Erythroblast (primary cell): ENCODE measurements at regions not wholly inside any gene's neighbourhood (a gene's known extent, or its start where the extent isn't known, plus 50 kb on each side); places are given as distances from the start of the nearest gene placed in this dataset.

Source experiments
- GATA1 ChIP-seq: IDR thresholded peaks from 2 replicates; pipeline ENCODE4 v1.6.1; 2011; ENCODE audit warnings: low read depth, mild to moderate bottlenecking, control low read depth, low read length, moderate library complexity
- POLR2A ChIP-seq: IDR thresholded peaks from 2 replicates; pipeline ENCODE4 v1.6.1; 2011; ENCODE audit warnings: mild to moderate bottlenecking, low read length

GRCh38 chr6:138685781-138686180 lies 87.8 kb upstream of the CCDC28A start:
- TF ChIP-seq POLR2A = no peak
- no peak for TF ChIP-seq GATA1
